Body of pancreas (tissue), 4 donors: ENCODE measurements at regions not wholly inside any gene's neighbourhood (a gene's known extent, or its start where the extent isn't known, plus 50 kb on each side); places are given as distances from the start of the nearest gene placed in this dataset.

ENCODE experiments used
- ATAC-seq: fragments of 150-250 bp; one replicate; pipeline ENCODE4 v1.9.1; 2016
- DNase-seq, 4 donors: peaks; one replicate each; pipeline ENCODE4 v3.0.0-alpha.2; 2019
- H3K27ac ChIP-seq, 4 donors: fragments of 200-600 bp; sonication (generic); 1 replicate in 3 of 4; 2 replicates in 1 of 4; pipeline versions ENCODE4 v1.5.1 to v1.6.1; 2016 to 2019; ENCODE audit warnings: mild to moderate bottlenecking in 1 of 4, mixed read lengths in 1 of 4, moderate library complexity in 1 of 4
- H3K27me3 ChIP-seq, 2 donors: fragments of 200-600 bp; sonication (generic); one replicate each; pipeline ENCODE4 v1.6.0; 2016; ENCODE audit warnings: mild to moderate bottlenecking in 1 of 2
- H3K36me3 ChIP-seq, 2 donors: fragments of 200-600 bp; sonication (generic); replicated peaks in 1 of 2; 2 replicates each; pipeline ENCODE4 v1.5.1; 2016; ENCODE audit warnings: low read depth in 2 of 2; ENCODE audit not compliant: insufficient read depth in 1 of 2
- H3K4me1 ChIP-seq: fragments of 200-600 bp; sonication (generic); one replicate; pipeline ENCODE4 v1.6.0; 2016
- H3K4me3 ChIP-seq, 2 donors: fragments of 200-600 bp; sonication (generic); 1 replicate in 1 of 2; 2 replicates in 1 of 2; pipeline ENCODE4 v1.5.1; 2016 to 2019
- H3K9me3 ChIP-seq, 3 donors: fragments of 200-600 bp; sonication (generic); 1 replicate in 2 of 3; 2 replicates in 1 of 3; pipeline ENCODE4 v1.5.1; 2016
- CTCF ChIP-seq, 7 experiments: fragments of 450-650 bp in 4 of 7; fragments of 200-600 bp in 3 of 7; sonication (generic) in 3 of 7; IDR thresholded peaks; one replicate each; pipeline ENCODE4 v1.5.1; 2016 to 2019; ENCODE audit warnings: antibody characterized with exemption in 7 of 7
- POLR2A ChIP-seq, 3 donors: fragments of 450-650 bp; IDR thresholded peaks; one replicate each; pipeline ENCODE4 v1.6.1; 2016; ENCODE audit warnings: antibody characterized with exemption in 3 of 3, mild to moderate bottlenecking in 2 of 3
- WGBS, 2 donors: methylation state at CpG; one replicate each; pipeline ENCODE4 v1.1.5; 2017; 5-methylcytosine and 5-hydroxymethylcytosine counted together
- intact Hi-C: fragments of 100-400 bp; cut with DNase I; formaldehyde crosslinking; loops from one replicate; pipeline ENCODE4 v1.15.1; 2023

GRCh38 chr5:86447362-86447761, 170.4 kb upstream of the COX7C start:
- 75 to 76% methylated on average over 1 of the region's 1 CpG for WGBS, 2 donors
- no peaks in the 10 kb centered on the region for H3K36me3 ChIP-seq
- intact Hi-C loops, result no loop called here

GRCh38 chr5:86452251-86452650, 165.5 kb upstream of the COX7C start:
- no peak for ATAC-seq

More at GRCh38 chr5:86447362-86447761, 170.4 kb upstream of the COX7C start:
- Histone ChIP-seq H3K4me3 (no peak overlapping the region), H3K4me1 (no peaks in the 10 kb centered on the region), H3K27ac (no peak overlapping the region), H3K27me3 (no peaks in the 10 kb centered on the region), H3K9me3 (no peaks in the 10 kb centered on the region)
- ATAC-seq, result no peak
- TF ChIP-seq CTCF (IDR thresholded peaks at IDR 0.05) (no peak), POLR2A (IDR thresholded peaks at IDR 0.05) (no peak)
- DNase-seq, result no peak

GRCh38 chr5:86460519-86460918, 157.2 kb upstream of the COX7C start:
- peak overlapping the region in 3 of 4 donors; percentile 36 to 74 (median 51) for H3K27ac ChIP-seq
- WGBS, 2 donors, result 85 to 88% methylated on average over 11 to 16 of the region's 16 CpGs
- H3K4me1 ChIP-seq, result peaks cover 13% of the 10 kb centered on the region
- peak in 1 of 4 donors; percentile 6 for DNase-seq
- intact Hi-C loops, result no loop called here
- H3K36me3 ChIP-seq, result no peaks in the 10 kb centered on the region
- peaks cover 0 to 18% (median 0%) of the 10 kb centered on the region in 3 donors for H3K9me3 ChIP-seq
- no peaks in the 10 kb centered on the region for H3K27me3 ChIP-seq
- no peak overlapping the region for H3K4me3 ChIP-seq
- ATAC-seq, result no peak
- TF ChIP-seq POLR2A (IDR thresholded peaks at IDR 0.05) (no peak), CTCF (IDR thresholded peaks at IDR 0.05) (no peak)

More at GRCh38 chr5:86452251-86452650, 165.5 kb upstream of the COX7C start:
- intact Hi-C loops, result no loop called here
- H3K27ac ChIP-seq, result no peak overlapping the region
- no peaks in the 10 kb centered on the region for H3K4me1 ChIP-seq
- no peaks in the 10 kb centered on the region for H3K9me3 ChIP-seq
- DNase-seq, result no peak
- no peaks in the 10 kb centered on the region for H3K36me3 ChIP-seq
- no peaks in the 10 kb centered on the region for H3K27me3 ChIP-seq
- H3K4me3 ChIP-seq, result no peak overlapping the region
- TF ChIP-seq CTCF (IDR thresholded peaks at IDR 0.05), result no peak
- TF ChIP-seq POLR2A (IDR thresholded peaks at IDR 0.05), result no peak

- Histone ChIP-seq H3K9me3 (peaks cover 0 to 23% (median 0%) of the 10 kb centered on the region in 3 donors), H3K36me3 (no peaks in the 10 kb centered on the region), H3K27me3 (no peaks in the 10 kb centered on the region), H3K4me3 (no peak overlapping the region), H3K4me1 (peaks cover 13% of the 10 kb centered on the region), H3K27ac (peak overlapping the region in 3 of 4 donors; percentile 36 to 74 (median 51))
- DNase-seq, result peak in 2 of 4 donors; percentile 15 to 19
- TF ChIP-seq POLR2A (IDR thresholded peaks at IDR 0.05) (no peak), CTCF (IDR thresholded peaks at IDR 0.05) (no peak)
- peak; percentile 77 for ATAC-seq
- intact Hi-C loops, result no loop called here
- 15 to 31% methylated on average over 4 of the region's 4 CpGs for WGBS, 2 donors
Observed at GRCh38 chr5:86461169-86461956, 156.4 kb upstream of the COX7C start.

- Histone ChIP-seq H3K27me3 (no peaks in the 10 kb centered on the region), H3K9me3 (peaks cover 0 to 23% (median 0%) of the 10 kb centered on the region in 3 donors), H3K4me1 (peaks cover 13% of the 10 kb centered on the region), H3K4me3 (no peak overlapping the region), H3K36me3 (no peaks in the 10 kb centered on the region), H3K27ac (no peak overlapping the region)
- intact Hi-C loops, result no loop called here
- ATAC-seq (no peak), DNase-seq (no peak)
- TF ChIP-seq POLR2A (IDR thresholded peaks at IDR 0.05) (no peak), CTCF (IDR thresholded peaks at IDR 0.05) (no peak)
- 73 to 85% methylated on average over 2 of the region's 2 CpGs for WGBS, 2 donors
Observed at GRCh38 chr5:86463339-86463738, 154.4 kb upstream of the COX7C start.
